ENCODE measurements at regions not wholly inside any gene's neighbourhood (a gene's known extent, or its start where the extent isn't known, plus 50 kb on each side); places are given as distances from the start of the nearest gene placed in this dataset.

GRCh38 chr22:49022816-49023160 lies 804.9 kb downstream of the BRD1 start:
- 72 to 84% (median 76%) methylated on average over 3 to 4 of the region's 4 CpGs for WGBS, 4 donors
- DNase-seq: peak in 1 of 5 donors; percentile 5

GRCh38 chr22:49021926-49022815 lies 805.5 kb downstream of the BRD1 start:
- Histone ChIP-seq H3K27me3 (peaks cover 0 to 27% (median 0%) of the 10 kb centered on the region in 9 donors), H3K36me3 (no peaks in the 10 kb centered on the region), H3K4me1 (peaks cover 0 to 3% (median 0%) of the 10 kb centered on the region in 12 donors), H3K9me3 (no peaks in the 10 kb centered on the region), H3K27ac (no peak overlapping the region), H3K4me3 (no peak overlapping the region)
- TF ChIP-seq POLR2A (IDR thresholded peaks at IDR 0.05): no peak
- TF ChIP-seq CTCF (IDR thresholded peaks at IDR 0.05): no peak
- 78 to 83% (median 81%) methylated on average over 19 to 23 of the region's 23 CpGs for WGBS, 4 donors
- ATAC-seq (no peak), DNase-seq (peak in 1 of 5 donors; percentile 15)
- intact Hi-C loops (cut with DNase I): loop anchor here in 1 of 10 donors (10.0 kb wide), 1 partner anchor 77 kb away; no protein-coding TSS in a partner anchor

More at GRCh38 chr22:49022816-49023160, 804.9 kb downstream of the BRD1 start:
- intact Hi-C loops (cut with DNase I): loop anchor here in 1 of 10 donors (10.0 kb wide), 1 partner anchor 78 kb away; no protein-coding TSS in a partner anchor
- no peak overlapping the region for H3K27ac ChIP-seq
- H3K27me3 ChIP-seq: peaks cover 0 to 28% (median 0%) of the 10 kb centered on the region in 9 donors
- ATAC-seq: no peak
- no peak overlapping the region for H3K4me3 ChIP-seq
- no peaks in the 10 kb centered on the region for H3K9me3 ChIP-seq
- peaks cover 0 to under 1% (median 0%) of the 10 kb centered on the region in 12 donors for H3K4me1 ChIP-seq
- no peaks in the 10 kb centered on the region for H3K36me3 ChIP-seq
- TF ChIP-seq CTCF (IDR thresholded peaks at IDR 0.05) (no peak), POLR2A (IDR thresholded peaks at IDR 0.05) (no peak)

GRCh38 chr22:49021131-49021925 lies 806.3 kb downstream of the BRD1 start:
- Histone ChIP-seq H3K9me3 (no peaks in the 10 kb centered on the region), H3K4me3 (no peak overlapping the region), H3K27me3 (peaks cover 0 to 19% (median 0%) of the 10 kb centered on the region in 9 donors), H3K36me3 (no peaks in the 10 kb centered on the region), H3K27ac (no peak overlapping the region), H3K4me1 (peaks cover 0 to 8% (median 0%) of the 10 kb centered on the region in 12 donors)
- peak in 1 of 5 donors; percentile 20 for DNase-seq
- ATAC-seq: no peak
- intact Hi-C loops (cut with DNase I): loop anchor here in 1 of 10 donors (10.0 kb wide), 1 partner anchor 77 kb away; no protein-coding TSS in a partner anchor
- 77 to 84% (median 80%) methylated on average over 18 to 27 of the region's 27 CpGs for WGBS, 4 donors
- TF ChIP-seq POLR2A (IDR thresholded peaks at IDR 0.05) (no peak), CTCF (IDR thresholded peaks at IDR 0.05) (no peak)

All from heart left ventricle (tissue), 16 donors.